ENCODE measurements at regions not wholly inside any gene's neighbourhood (a gene's known extent, or its start where the extent isn't known, plus 50 kb on each side); places are given as distances from the start of the nearest gene placed in this dataset.

DNA sequence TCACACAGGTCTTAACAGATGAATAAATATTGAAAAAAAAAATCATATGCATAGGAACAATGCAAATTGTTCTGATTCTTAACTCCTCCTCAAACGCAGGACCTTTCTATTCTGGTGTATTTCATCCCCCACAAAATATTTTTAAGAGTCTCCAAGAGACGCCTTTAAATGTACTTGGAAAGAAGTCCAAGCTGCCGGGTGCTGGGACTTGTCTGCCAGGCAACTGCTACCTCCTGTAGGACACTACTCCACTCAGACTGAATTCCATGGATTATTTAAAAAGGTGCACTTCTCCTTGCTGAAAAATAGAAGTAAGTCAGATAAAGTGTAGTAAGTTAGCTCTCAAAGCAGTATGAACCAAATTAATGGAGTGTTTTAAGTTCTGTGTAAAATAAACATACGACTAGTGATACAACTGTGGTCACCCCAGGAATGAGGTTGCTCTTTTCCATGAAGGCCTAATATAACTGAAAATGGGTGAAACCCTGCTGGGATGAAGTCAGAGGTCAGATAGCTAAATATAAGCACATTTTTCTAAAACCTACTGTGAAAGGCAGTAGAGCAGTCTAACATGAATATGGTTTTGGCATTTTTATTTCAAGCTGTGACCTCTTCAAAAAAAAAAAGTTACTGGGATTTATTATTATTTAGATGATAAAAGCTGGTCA, 189.2 kb upstream of the PBX1 start:
- FAIRE-seq, result no peak
- TF ChIP-seq CTCF (IDR thresholded peaks at IDR 0.05; ENCODE audit: insufficient read depth, missing control alignments), result no peak
- DNase-seq (ENCODE audit: insufficient read length, low spot score), result no peak

GRCh38 chr1:164380893-164381292, 178.1 kb upstream of the PBX1 start:
- DNase-seq (ENCODE audit: insufficient read length, low spot score) (no peak), FAIRE-seq (no peak)
- no peak for TF ChIP-seq CTCF (IDR thresholded peaks at IDR 0.05; ENCODE audit: insufficient read depth, missing control alignments)

- no peak for TF ChIP-seq CTCF (IDR thresholded peaks at IDR 0.05; ENCODE audit: insufficient read depth, missing control alignments)
- FAIRE-seq (no peak), DNase-seq (ENCODE audit: insufficient read length, low spot score) (no peak)
Measured at GRCh38 chr1:164382384-164382783, 176.6 kb upstream of the PBX1 start.

DNA sequence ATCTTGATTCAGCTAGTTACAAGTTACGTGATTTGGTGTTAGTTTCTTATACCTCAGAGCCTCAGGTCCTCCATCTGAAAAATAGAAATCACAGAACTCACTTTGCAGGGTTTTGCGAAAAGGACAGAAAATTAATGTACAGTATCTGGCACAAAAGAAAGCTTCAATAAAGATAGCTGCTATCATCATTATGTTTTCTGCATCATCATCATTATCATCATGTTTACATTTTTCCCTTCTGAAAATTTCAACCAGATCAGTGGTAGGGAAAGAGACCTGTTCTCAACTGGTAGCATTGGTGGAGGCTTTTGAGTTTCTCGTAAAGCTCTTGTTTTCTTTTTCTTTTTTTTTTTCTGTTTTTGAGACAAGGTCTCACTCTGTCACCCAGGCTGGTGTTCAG, 174.7 kb upstream of the PBX1 start:
- FAIRE-seq, result no peak
- DNase-seq (ENCODE audit: insufficient read length, low spot score), result no peak
- no peak for TF ChIP-seq CTCF (IDR thresholded peaks at IDR 0.05; ENCODE audit: insufficient read depth, missing control alignments)

- FAIRE-seq (no peak), DNase-seq (ENCODE audit: insufficient read length, low spot score) (no peak)
- TF ChIP-seq CTCF (IDR thresholded peaks at IDR 0.05; ENCODE audit: insufficient read depth, missing control alignments), result no peak
Measured at GRCh38 chr1:164417016-164417704, 141.8 kb upstream of the PBX1 start.

DNA sequence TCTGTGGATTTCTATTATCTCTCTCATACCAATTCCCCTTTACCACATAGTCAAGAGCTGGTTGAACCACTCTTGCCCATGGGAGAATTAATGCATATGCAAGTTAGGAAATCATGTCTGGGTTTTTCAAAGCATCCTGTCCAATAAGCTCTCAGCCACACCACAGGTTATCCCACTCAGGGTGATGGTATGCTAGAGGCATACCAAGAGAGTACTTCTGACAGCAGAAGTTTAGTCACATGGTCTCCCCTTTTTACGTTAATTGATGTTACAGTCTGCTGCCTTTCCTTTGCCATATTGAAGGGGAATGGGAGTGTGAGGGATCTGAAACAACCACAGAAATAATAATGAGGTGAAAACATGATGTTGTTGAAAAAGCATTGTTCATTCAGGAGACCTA, 135.8 kb upstream of the PBX1 start:
- TF ChIP-seq CTCF (IDR thresholded peaks at IDR 0.05; ENCODE audit: insufficient read depth, missing control alignments), result no peak
- FAIRE-seq, result no peak
- DNase-seq (ENCODE audit: insufficient read length, low spot score), result no peak

- DNase-seq (ENCODE audit: insufficient read length, low spot score) (no peak), FAIRE-seq (no peak)
- TF ChIP-seq CTCF (IDR thresholded peaks at IDR 0.05; ENCODE audit: insufficient read depth, missing control alignments), result no peak
Measured at GRCh38 chr1:164433141-164433817, 125.7 kb upstream of the PBX1 start.

All from D721Med (cell line).